Lower lobe of right lung (tissue), 2 donors: ENCODE measurements at regions not wholly inside any gene's neighbourhood (a gene's known extent, or its start where the extent isn't known, plus 50 kb on each side); places are given as distances from the start of the nearest gene placed in this dataset.
"Not testable (repeated sequence)": the region's sequence is repeated elsewhere in the genome, so short reads cannot be mapped to it uniquely, and the experiment has no call there.

Experiments used
- ATAC-seq, 2 donors: fragments of 200-7000 bp; cut with Tn5 transposase; one replicate each; pipeline ENCODE4 v1.9.1; 2020 to 2022; ENCODE audit warnings: mild to moderate bottlenecking in 2 of 2, moderate library complexity in 2 of 2
- DNase-seq: peaks from one replicate; pipeline ENCODE4 v3.0.0-alpha.2; 2020
- H3K27ac ChIP-seq: fragments of 200-600 bp; one replicate; pipeline ENCODE4 v1.8.0; 2022
- H3K27me3 ChIP-seq: fragments of 200-600 bp; one replicate; pipeline ENCODE4 v1.8.0; 2022; ENCODE audit warnings: low read depth
- H3K36me3 ChIP-seq: fragments of 200-600 bp; one replicate; pipeline ENCODE4 v1.8.0; 2022; ENCODE audit warnings: mild to moderate bottlenecking
- H3K4me1 ChIP-seq: fragments of 200-600 bp; one replicate; pipeline ENCODE4 v1.8.0; 2022
- H3K4me3 ChIP-seq: fragments of 200-600 bp; one replicate; pipeline ENCODE4 v1.8.0; 2022; ENCODE audit warnings: mild to moderate bottlenecking
- H3K9me3 ChIP-seq: fragments of 200-600 bp; one replicate; pipeline ENCODE4 v1.8.0; 2022
- intact Hi-C: fragments of 100-400 bp; cut with DNase I; formaldehyde crosslinking; loops from one replicate; pipeline ENCODE4 v1.11.0; 2022
- TF ChIP-seq, protein P1 (sequence below): fragments of 200-600 bp; IDR thresholded peaks from one replicate; pipeline ENCODE4 v1.8.0; 2022; ENCODE audit warnings: antibody characterized with exemption, mild to moderate bottlenecking
- donor health status: DM: no; HTN: yes; CAD: no; lungs with severe emphysema.

DNA sequence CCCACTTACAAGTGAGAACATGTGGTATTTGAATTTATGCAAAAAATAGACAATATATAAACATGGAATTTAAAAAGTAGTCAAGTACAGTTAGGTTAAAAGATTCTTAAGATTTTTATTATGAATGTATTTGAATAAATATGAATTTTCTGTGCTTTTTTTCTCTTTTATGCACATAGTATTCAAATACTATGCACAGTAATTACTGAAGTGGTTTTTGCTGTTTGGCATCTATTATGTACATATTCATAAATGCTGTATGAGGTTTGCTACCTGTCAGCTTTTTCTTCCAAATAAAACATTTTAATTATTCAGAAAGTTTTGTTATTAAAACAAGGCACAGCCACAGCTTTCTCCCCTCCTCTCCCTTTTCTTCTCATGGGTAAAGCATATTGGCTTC, 1272.7 kb downstream of the NSUN3 start:
- TF ChIP-seq, protein P1, sequence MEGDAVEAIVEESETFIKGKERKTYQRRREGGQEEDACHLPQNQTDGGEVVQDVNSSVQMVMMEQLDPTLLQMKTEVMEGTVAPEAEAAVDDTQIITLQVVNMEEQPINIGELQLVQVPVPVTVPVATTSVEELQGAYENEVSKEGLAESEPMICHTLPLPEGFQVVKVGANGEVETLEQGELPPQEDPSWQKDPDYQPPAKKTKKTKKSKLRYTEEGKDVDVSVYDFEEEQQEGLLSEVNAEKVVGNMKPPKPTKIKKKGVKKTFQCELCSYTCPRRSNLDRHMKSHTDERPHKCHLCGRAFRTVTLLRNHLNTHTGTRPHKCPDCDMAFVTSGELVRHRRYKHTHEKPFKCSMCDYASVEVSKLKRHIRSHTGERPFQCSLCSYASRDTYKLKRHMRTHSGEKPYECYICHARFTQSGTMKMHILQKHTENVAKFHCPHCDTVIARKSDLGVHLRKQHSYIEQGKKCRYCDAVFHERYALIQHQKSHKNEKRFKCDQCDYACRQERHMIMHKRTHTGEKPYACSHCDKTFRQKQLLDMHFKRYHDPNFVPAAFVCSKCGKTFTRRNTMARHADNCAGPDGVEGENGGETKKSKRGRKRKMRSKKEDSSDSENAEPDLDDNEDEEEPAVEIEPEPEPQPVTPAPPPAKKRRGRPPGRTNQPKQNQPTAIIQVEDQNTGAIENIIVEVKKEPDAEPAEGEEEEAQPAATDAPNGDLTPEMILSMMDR = no peak
- intact Hi-C loops = no loop called here
- ATAC-seq = no peak

DNA sequence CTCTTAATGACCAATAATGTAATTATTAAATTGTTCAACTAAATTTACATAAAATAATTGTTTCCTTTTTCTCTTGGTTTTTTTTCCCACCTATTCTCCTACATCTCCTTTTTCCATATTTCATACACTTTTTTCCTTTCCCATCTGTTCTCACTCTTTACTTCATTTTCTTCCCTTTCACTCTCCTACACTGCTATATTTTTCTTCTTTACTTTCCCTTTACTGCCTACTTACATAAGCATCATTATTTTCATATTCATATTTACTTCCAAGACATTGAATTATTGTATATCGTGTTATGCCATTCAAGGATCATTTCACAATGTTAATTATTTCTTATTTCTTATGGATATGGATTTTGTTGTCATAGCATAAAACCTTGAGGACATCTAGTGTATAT, 1275.6 kb downstream of the NSUN3 start:
- Histone ChIP-seq H3K36me3 (no peaks in the 10 kb centered on the region), H3K9me3 (no peaks in the 10 kb centered on the region), H3K27me3 (no peaks in the 10 kb centered on the region), H3K27ac (no peak overlapping the region), H3K4me3 (no peak overlapping the region), H3K4me1 (no peaks in the 10 kb centered on the region)
- DNase-seq (no peak), ATAC-seq (no peak)
- intact Hi-C loops = no loop called here
- TF ChIP-seq, protein P1 = no peak

More for the DNA sequence above, 1272.7 kb downstream of the NSUN3 start:
- Histone ChIP-seq H3K4me1 (no peaks in the 10 kb centered on the region), H3K4me3 (no peak overlapping the region), H3K27ac (no peak overlapping the region), H3K27me3 (no peaks in the 10 kb centered on the region), H3K9me3 (no peaks in the 10 kb centered on the region), H3K36me3 (no peaks in the 10 kb centered on the region)
- DNase-seq = no peak

DNA sequence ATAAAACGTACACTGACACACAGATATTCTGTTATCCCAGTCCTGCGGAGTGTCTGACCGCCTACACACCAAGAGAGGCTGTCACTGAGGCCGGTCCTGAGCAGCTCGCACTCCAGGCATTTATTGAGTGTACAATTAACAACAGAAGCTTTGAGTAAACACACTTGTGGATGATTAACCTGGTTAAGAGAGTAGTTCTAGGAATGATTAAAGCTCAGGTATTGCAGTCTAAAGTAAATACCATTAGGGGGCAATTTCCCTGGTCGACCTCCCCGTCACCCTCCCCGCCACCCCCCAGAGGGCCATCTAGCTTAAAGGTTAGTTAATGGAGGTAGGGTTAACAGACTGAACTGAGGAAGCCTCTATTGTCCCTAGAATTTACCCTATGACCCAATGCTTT, 1278.5 kb downstream of the NSUN3 start:
- DNase-seq = no peak
- TF ChIP-seq, protein P1 = no peak
- no peak overlapping the region for H3K27ac ChIP-seq
- no peak overlapping the region for H3K4me3 ChIP-seq
- no peak for ATAC-seq
- no peaks in the 10 kb centered on the region for H3K9me3 ChIP-seq
- no peaks in the 10 kb centered on the region for H3K4me1 ChIP-seq
- H3K27me3 ChIP-seq = no peaks in the 10 kb centered on the region
- intact Hi-C loops = no loop called here
- H3K36me3 ChIP-seq = no peaks in the 10 kb centered on the region

DNA sequence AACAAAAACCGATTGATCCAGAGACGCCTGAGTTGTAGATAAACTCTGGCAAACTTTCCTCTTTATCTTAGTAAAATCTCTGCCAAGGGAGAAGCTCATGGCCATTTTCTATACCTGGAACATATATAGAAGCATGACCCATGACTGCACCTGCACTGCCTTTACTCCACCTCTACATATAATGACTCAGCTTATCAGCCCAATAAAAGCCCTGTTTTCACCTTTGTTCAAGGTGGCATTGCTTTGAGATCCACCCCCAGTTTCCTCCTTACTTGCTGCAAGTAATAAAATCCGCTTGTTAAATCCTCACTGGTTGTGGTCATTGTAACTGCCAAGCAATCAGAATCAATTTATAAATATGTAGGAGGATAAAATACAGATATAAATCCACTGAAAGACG, 1280.4 kb downstream of the NSUN3 start:
- Histone ChIP-seq H3K4me3 (no peak overlapping the region), H3K27me3 (no peaks in the 10 kb centered on the region), H3K36me3 (no peaks in the 10 kb centered on the region), H3K4me1 (no peaks in the 10 kb centered on the region), H3K27ac (no peak overlapping the region), H3K9me3 (no peaks in the 10 kb centered on the region)
- TF ChIP-seq, protein P1 = no peak
- no peak for DNase-seq
- intact Hi-C loops = no loop called here
- ATAC-seq = no peak

DNA sequence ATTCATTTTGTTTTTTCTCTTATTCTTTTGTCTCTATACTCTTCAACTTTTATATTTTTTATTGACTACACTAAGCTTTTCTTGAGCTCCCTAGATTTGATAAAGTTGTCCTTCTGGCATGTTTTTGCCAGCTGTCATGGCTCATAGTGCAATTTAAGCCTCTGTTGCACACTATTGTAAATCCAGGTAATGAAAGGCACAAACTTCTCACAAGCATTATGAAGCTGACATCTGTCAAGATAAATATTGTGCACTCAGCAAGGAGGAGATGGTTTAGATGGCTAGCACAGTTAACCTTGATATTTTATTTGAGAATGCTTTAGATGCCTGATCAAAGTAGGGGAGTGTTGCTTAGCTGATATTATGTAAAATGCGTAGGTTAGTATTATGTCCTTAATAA, 1280.9 kb downstream of the NSUN3 start:
- DNase-seq (no peak), ATAC-seq (no peak)
- H3K4me1 ChIP-seq = no peaks in the 10 kb centered on the region
- H3K36me3 ChIP-seq = no peaks in the 10 kb centered on the region
- H3K27ac ChIP-seq = no peak overlapping the region
- TF ChIP-seq, protein P1 = no peak
- H3K27me3 ChIP-seq = no peaks in the 10 kb centered on the region
- intact Hi-C loops = no loop called here
- H3K9me3 ChIP-seq = no peaks in the 10 kb centered on the region
- no peak overlapping the region for H3K4me3 ChIP-seq

DNA sequence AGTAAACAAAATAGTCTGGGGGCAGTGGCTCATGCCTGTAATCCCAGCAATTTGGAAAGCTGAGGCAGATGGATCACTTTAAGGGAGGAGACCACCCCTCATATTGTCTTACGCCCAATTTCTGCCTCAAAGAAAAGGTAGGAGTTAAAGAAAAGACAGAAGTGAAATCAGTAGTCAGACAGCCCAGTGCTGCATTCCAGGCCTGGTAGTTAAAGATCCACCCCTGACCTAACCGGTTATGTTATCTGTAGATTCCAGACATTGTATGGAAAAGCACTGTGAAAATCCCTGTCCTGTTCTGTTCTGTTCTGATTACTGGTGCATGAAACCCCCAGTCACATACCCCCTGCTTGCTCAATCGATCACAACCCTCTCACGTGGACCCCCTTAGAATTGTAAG, 1285.1 kb downstream of the NSUN3 start:
- intact Hi-C loops, DNase-seq: not testable (repeated sequence)

More for the DNA sequence above, 1285.1 kb downstream of the NSUN3 start:
- not testable (repeated sequence) for H3K9me3 ChIP-seq, ATAC-seq, H3K36me3 ChIP-seq, H3K27me3 ChIP-seq, H3K27ac ChIP-seq, H3K4me3 ChIP-seq, H3K4me1 ChIP-seq
